8988T (cell line): ENCODE measurements at regions not wholly inside any gene's neighbourhood (a gene's known extent, or its start where the extent isn't known, plus 50 kb on each side); places are given as distances from the start of the nearest gene placed in this dataset.
A peak's percentile ranks its signal among the peaks of the same experiment; 100 is the strongest.
"Not testable (repeated sequence)": the region's sequence is repeated elsewhere in the genome, so short reads cannot be mapped to it uniquely, and the experiment has no call there.

Experiments used
- DNase-seq: peaks from one replicate; pipeline ENCODE4 v3.0.0; 2011

- no peak for DNase-seq
Measured at GRCh38 chr9:13001989-13002580, 227.3 kb downstream of the LURAP1L start.

GRCh38 chr9:13002740-13003139, 227.9 kb downstream of the LURAP1L start:
- DNase-seq = no peak

- no peak for DNase-seq
Measured at GRCh38 chr9:13009871-13010270, 235.1 kb downstream of the LURAP1L start.

GRCh38 chr9:13013991-13014883, 239.4 kb downstream of the LURAP1L start:
- DNase-seq = no peak

- no peak for DNase-seq
Measured at GRCh38 chr9:13017260-13017659, 242.4 kb downstream of the LURAP1L start.

- no peak for DNase-seq
Measured at GRCh38 chr9:13020146-13021040, 245.6 kb downstream of the LURAP1L start.

- DNase-seq = no peak
Measured at GRCh38 chr9:13022756-13023155, 247.9 kb downstream of the LURAP1L start.

- DNase-seq = no peak
Measured at GRCh38 chr9:13023498-13023897, 248.7 kb downstream of the LURAP1L start.

- DNase-seq = no peak
Measured at GRCh38 chr9:13026956-13027355, 252.1 kb downstream of the LURAP1L start.

- DNase-seq = no peak
Measured at GRCh38 chr9:13027879-13028278, 251.6 kb downstream of the MPDZ start.

GRCh38 chr9:13032585-13032984, 246.9 kb downstream of the MPDZ start:
- DNase-seq = no peak

- DNase-seq = peak; percentile 11
Measured at GRCh38 chr9:13033959-13034693, 245.4 kb downstream of the MPDZ start.

GRCh38 chr9:13034694-13035002, 244.8 kb downstream of the MPDZ start:
- no peak for DNase-seq

- no peak for DNase-seq
Measured at GRCh38 chr9:13035822-13036221, 243.7 kb downstream of the MPDZ start.

GRCh38 chr9:13037808-13038207, 241.7 kb downstream of the MPDZ start:
- DNase-seq = not testable (repeated sequence)

- DNase-seq = no peak
Measured at GRCh38 chr9:13047827-13048587, 231.5 kb downstream of the MPDZ start.

- DNase-seq = no peak
Measured at GRCh38 chr9:13049223-13049622, 230.3 kb downstream of the MPDZ start.

- no peak for DNase-seq
Measured at GRCh38 chr9:13053504-13053903, 226.0 kb downstream of the MPDZ start.

- DNase-seq = no peak
Measured at GRCh38 chr9:13054389-13054788, 225.1 kb downstream of the MPDZ start.
